ENCODE measurements at regions not wholly inside any gene's neighbourhood (a gene's known extent, or its start where the extent isn't known, plus 50 kb on each side); places are given as distances from the start of the nearest gene placed in this dataset.

DNA sequence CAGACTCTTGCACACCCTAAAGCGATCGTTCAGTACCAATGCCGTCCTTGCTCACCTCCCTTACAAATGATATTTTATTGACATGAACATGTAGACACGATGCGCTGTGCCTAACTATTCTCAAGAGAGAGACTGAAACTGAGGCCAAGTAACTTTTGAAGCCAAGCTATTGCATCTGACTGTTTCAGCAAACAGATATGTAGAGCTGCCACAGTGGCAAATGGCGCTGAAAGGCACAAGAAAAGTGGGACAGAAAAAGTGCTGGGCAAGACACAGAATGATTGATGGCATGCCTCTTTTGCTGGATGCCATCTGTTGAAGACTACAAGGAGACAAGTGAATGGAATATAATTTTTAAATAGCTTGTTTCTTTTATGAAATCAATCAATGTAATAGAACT is 1157.2 kb upstream of the ADGRL4 start:
- TF ChIP-seq, protein P1, sequence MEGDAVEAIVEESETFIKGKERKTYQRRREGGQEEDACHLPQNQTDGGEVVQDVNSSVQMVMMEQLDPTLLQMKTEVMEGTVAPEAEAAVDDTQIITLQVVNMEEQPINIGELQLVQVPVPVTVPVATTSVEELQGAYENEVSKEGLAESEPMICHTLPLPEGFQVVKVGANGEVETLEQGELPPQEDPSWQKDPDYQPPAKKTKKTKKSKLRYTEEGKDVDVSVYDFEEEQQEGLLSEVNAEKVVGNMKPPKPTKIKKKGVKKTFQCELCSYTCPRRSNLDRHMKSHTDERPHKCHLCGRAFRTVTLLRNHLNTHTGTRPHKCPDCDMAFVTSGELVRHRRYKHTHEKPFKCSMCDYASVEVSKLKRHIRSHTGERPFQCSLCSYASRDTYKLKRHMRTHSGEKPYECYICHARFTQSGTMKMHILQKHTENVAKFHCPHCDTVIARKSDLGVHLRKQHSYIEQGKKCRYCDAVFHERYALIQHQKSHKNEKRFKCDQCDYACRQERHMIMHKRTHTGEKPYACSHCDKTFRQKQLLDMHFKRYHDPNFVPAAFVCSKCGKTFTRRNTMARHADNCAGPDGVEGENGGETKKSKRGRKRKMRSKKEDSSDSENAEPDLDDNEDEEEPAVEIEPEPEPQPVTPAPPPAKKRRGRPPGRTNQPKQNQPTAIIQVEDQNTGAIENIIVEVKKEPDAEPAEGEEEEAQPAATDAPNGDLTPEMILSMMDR (IDR thresholded peaks at IDR 0.05 in 4 of 5, conservative IDR thresholded peaks at IDR 0.05 in 1 of 5) = no peak
- TF ChIP-seq POLR2A (IDR thresholded peaks at IDR 0.05) = no peak
